Mucosa of rectum (tissue), 2 donors: ENCODE measurements at regions not wholly inside any gene's neighbourhood (a gene's known extent, or its start where the extent isn't known, plus 50 kb on each side); places are given as distances from the start of the nearest gene placed in this dataset.

ENCODE experiments used
- H3K27ac ChIP-seq, 2 donors: one replicate each; pipeline ENCODE4 v1.7.0; 2013; ENCODE audit warnings: inconsistent platforms in 2 of 2, low read depth in 2 of 2, low read length in 2 of 2
- H3K27me3 ChIP-seq, 2 donors: one replicate each; pipeline ENCODE4 v1.7.0; 2013; ENCODE audit warnings: low read length in 2 of 2; ENCODE audit not compliant: control insufficient read depth in 2 of 2, insufficient read depth in 2 of 2
- H3K36me3 ChIP-seq, 2 donors: one replicate each; pipeline ENCODE4 v1.7.0; 2013; ENCODE audit warnings: low read length in 2 of 2; ENCODE audit not compliant: control insufficient read depth in 2 of 2, insufficient read depth in 2 of 2
- H3K4me1 ChIP-seq, 2 donors: one replicate each; pipeline ENCODE4 v1.7.0; 2013; ENCODE audit warnings: low read length in 2 of 2, mild to moderate bottlenecking in 1 of 2; ENCODE audit not compliant: control insufficient read depth in 2 of 2, insufficient read depth in 2 of 2
- H3K4me3 ChIP-seq, 2 donors: one replicate each; pipeline ENCODE4 v1.7.0; 2013; ENCODE audit warnings: low read length in 2 of 2
- H3K9ac ChIP-seq, 2 donors: one replicate each; pipeline ENCODE4 v1.7.0; 2013; ENCODE audit warnings: low read length in 2 of 2, low read depth in 1 of 2, mild to moderate bottlenecking in 1 of 2
- H3K9me3 ChIP-seq, 2 donors: one replicate each; pipeline ENCODE4 v1.7.0; 2013; ENCODE audit warnings: low read length in 2 of 2; ENCODE audit not compliant: control insufficient read depth in 2 of 2
- donor health status: healthy.
- donor health status: Normal muscosa, but diverticular disease.

- Histone ChIP-seq H3K36me3 (no peaks in the 10 kb centered on the region), H3K4me3 (no peak overlapping the region), H3K9ac (no peak overlapping the region), H3K9me3 (no peaks in the 10 kb centered on the region), H3K27ac (no peak overlapping the region), H3K27me3 (peaks cover 0 to 3% of the 10 kb centered on the region in 2 donors), H3K4me1 (no peaks in the 10 kb centered on the region)
Observed at GRCh38 chr10:128693493-128694131, 567.4 kb upstream of the MKI67 start.

GRCh38 chr10:128694168-128694850, 568.1 kb upstream of the MKI67 start:
- H3K4me1 ChIP-seq, result no peaks in the 10 kb centered on the region
- no peaks in the 10 kb centered on the region for H3K36me3 ChIP-seq
- no peaks in the 10 kb centered on the region for H3K9me3 ChIP-seq
- H3K9ac ChIP-seq, result no peak overlapping the region
- no peak overlapping the region for H3K4me3 ChIP-seq
- no peak overlapping the region for H3K27ac ChIP-seq
- peaks cover 0 to 3% of the 10 kb centered on the region in 2 donors for H3K27me3 ChIP-seq

- H3K9me3 ChIP-seq, result no peaks in the 10 kb centered on the region
- H3K36me3 ChIP-seq, result no peaks in the 10 kb centered on the region
- H3K9ac ChIP-seq, result no peak overlapping the region
- H3K4me3 ChIP-seq, result no peak overlapping the region
- H3K27ac ChIP-seq, result no peak overlapping the region
- H3K27me3 ChIP-seq, result peaks cover 0 to 3% of the 10 kb centered on the region in 2 donors
- H3K4me1 ChIP-seq, result no peaks in the 10 kb centered on the region
Observed at GRCh38 chr10:128694851-128695725, 568.9 kb upstream of the MKI67 start.

- H3K9ac ChIP-seq, result no peak overlapping the region
- no peak overlapping the region for H3K4me3 ChIP-seq
- H3K9me3 ChIP-seq, result no peaks in the 10 kb centered on the region
- H3K27me3 ChIP-seq, result peaks cover 0 to 3% of the 10 kb centered on the region in 2 donors
- no peaks in the 10 kb centered on the region for H3K36me3 ChIP-seq
- H3K27ac ChIP-seq, result no peak overlapping the region
- no peaks in the 10 kb centered on the region for H3K4me1 ChIP-seq
Observed at GRCh38 chr10:128695931-128696330, 569.7 kb upstream of the MKI67 start.

GRCh38 chr10:128697437-128697836, 571.2 kb upstream of the MKI67 start:
- Histone ChIP-seq H3K27ac (no peak overlapping the region), H3K4me3 (no peak overlapping the region), H3K9ac (no peak overlapping the region), H3K4me1 (no peaks in the 10 kb centered on the region), H3K36me3 (no peaks in the 10 kb centered on the region), H3K9me3 (no peaks in the 10 kb centered on the region), H3K27me3 (peaks cover 0 to 3% of the 10 kb centered on the region in 2 donors)

GRCh38 chr10:128701381-128701780, 575.2 kb upstream of the MKI67 start:
- H3K36me3 ChIP-seq, result no peaks in the 10 kb centered on the region
- H3K9me3 ChIP-seq, result no peaks in the 10 kb centered on the region
- H3K27me3 ChIP-seq, result peaks cover 0 to 3% of the 10 kb centered on the region in 2 donors
- H3K4me3 ChIP-seq, result no peak overlapping the region
- H3K27ac ChIP-seq, result no peak overlapping the region
- no peak overlapping the region for H3K9ac ChIP-seq
- no peaks in the 10 kb centered on the region for H3K4me1 ChIP-seq

GRCh38 chr10:128701837-128702236, 575.6 kb upstream of the MKI67 start:
- H3K27me3 ChIP-seq, result peaks cover 0 to 3% of the 10 kb centered on the region in 2 donors
- no peak overlapping the region for H3K27ac ChIP-seq
- no peak overlapping the region for H3K4me3 ChIP-seq
- H3K9ac ChIP-seq, result no peak overlapping the region
- H3K4me1 ChIP-seq, result no peaks in the 10 kb centered on the region
- H3K36me3 ChIP-seq, result no peaks in the 10 kb centered on the region
- no peaks in the 10 kb centered on the region for H3K9me3 ChIP-seq

- no peak overlapping the region for H3K9ac ChIP-seq
- H3K36me3 ChIP-seq, result no peaks in the 10 kb centered on the region
- H3K27me3 ChIP-seq, result no peaks in the 10 kb centered on the region
- no peak overlapping the region for H3K4me3 ChIP-seq
- no peak overlapping the region for H3K27ac ChIP-seq
- H3K4me1 ChIP-seq, result no peaks in the 10 kb centered on the region
- H3K9me3 ChIP-seq, result no peaks in the 10 kb centered on the region
Observed at GRCh38 chr10:128704716-128705115, 578.5 kb upstream of the MKI67 start.

- Histone ChIP-seq H3K27me3 (no peaks in the 10 kb centered on the region), H3K4me1 (no peaks in the 10 kb centered on the region), H3K9ac (no peak overlapping the region), H3K27ac (no peak overlapping the region), H3K4me3 (no peak overlapping the region), H3K9me3 (no peaks in the 10 kb centered on the region), H3K36me3 (no peaks in the 10 kb centered on the region)
Observed at GRCh38 chr10:128708182-128708581, 582.0 kb upstream of the MKI67 start.

- no peaks in the 10 kb centered on the region for H3K9me3 ChIP-seq
- no peaks in the 10 kb centered on the region for H3K36me3 ChIP-seq
- H3K4me1 ChIP-seq, result no peaks in the 10 kb centered on the region
- H3K4me3 ChIP-seq, result no peak overlapping the region
- H3K9ac ChIP-seq, result no peak overlapping the region
- H3K27me3 ChIP-seq, result no peaks in the 10 kb centered on the region
- H3K27ac ChIP-seq, result no peak overlapping the region
Observed at GRCh38 chr10:128709686-128710085, 583.5 kb upstream of the MKI67 start.
